D721Med (cell line): ENCODE measurements at regions not wholly inside any gene's neighbourhood (a gene's known extent, or its start where the extent isn't known, plus 50 kb on each side); places are given as distances from the start of the nearest gene placed in this dataset.

Source experiments
- DNase-seq: peaks from one replicate; pipeline ENCODE4 v3.0.0; 2011; ENCODE audit warnings: low spot score; ENCODE audit not compliant: insufficient read length
- FAIRE-seq: peaks from 2 replicates; lab custom pipeline; 2011; peaks lifted over from hg19 to GRCh38; lab: Jason Lieb, UNC
- CTCF ChIP-seq: IDR thresholded peaks from 2 replicates; pipeline ENCODE4 v1.5.1; 2012; ENCODE audit warnings: mild to moderate bottlenecking, control low read depth; ENCODE audit not compliant: insufficient read depth; ENCODE audit errors: missing control alignments

DNA sequence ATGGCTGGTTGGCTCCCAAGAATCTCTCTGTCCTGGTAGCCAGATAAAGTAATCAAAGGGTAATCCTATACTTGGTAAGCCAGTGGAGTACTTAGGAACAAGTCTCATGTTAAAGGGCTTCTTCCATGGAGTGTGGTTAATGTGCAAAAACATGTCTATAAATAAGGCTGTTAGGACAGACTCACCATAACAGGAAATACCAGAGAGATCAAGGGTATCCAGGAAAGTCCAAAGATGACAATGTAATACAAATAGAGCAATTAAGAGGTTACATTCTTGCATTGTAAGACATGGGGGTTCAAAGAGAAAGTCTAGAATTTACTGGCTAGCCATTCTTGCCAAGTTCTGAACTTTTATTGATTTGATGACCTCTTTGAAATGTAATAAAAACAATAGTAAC is 61.9 kb upstream of the ZCCHC13 start:
- TF ChIP-seq CTCF = no peak
- FAIRE-seq = no peak
- no peak for DNase-seq

DNA sequence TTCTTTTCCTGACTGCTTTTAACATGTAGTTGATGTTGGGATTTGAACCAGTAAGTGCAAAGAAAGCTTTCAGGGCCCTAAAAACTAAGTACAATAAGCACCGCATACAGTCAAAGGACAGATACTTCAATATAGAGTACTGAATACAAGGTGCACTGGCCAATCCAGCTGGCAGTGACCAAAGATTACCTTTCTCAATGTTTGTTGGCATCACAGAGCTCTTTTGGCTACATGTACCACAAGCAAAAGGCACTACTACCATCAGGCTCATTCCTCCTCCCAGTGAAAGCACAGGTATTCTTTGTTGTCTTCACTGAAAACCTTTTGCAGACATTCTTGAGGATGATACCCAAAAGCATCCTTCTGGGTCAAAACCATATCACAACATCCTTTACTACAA is 65.2 kb upstream of the ZCCHC13 start:
- no peak for TF ChIP-seq CTCF
- FAIRE-seq (no peak), DNase-seq (no peak)

DNA sequence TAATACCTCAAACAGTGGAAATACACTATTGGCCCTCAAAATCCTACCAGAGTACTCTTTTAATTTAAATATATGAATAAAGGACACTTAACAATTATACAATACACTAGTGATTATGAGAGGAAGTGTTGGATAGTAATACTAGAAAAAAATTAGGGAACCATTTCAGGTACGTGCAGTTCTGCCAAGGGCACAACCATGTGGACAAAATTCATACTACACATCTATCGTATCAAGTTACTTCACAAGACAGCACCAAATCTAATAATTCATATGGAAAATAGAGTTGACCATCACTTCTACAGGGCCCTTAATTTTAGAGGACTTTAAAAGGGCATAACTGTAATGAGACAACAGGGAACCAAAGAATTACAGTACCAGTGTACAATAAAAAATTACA is 69.2 kb upstream of the ZCCHC13 start:
- DNase-seq = no peak
- no peak for FAIRE-seq
- TF ChIP-seq CTCF = no peak

GRCh38 chrX:74232859-74233258 is 71.1 kb upstream of the ZCCHC13 start:
- no peak for TF ChIP-seq CTCF
- DNase-seq = no peak
- FAIRE-seq = no peak

DNA sequence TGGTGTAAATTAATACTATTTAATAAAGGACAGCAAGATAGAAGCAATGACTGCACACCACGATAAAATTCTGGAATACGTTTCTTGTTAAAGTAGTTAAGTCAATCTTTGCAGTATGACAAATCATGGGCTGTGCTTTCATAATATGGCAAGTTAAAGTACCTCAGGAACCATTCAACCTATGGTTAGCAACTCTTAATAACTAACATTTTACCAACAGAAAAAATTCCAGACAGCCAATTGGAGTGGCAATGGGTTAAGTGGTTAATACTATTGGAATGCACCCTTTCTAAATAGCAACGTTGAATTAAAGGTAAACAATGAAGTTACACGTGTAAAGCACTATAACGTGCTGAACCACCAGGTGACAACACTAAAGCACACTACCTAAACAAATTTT is 72.4 kb upstream of the ZCCHC13 start:
- no peak for TF ChIP-seq CTCF
- DNase-seq = no peak
- no peak for FAIRE-seq

DNA sequence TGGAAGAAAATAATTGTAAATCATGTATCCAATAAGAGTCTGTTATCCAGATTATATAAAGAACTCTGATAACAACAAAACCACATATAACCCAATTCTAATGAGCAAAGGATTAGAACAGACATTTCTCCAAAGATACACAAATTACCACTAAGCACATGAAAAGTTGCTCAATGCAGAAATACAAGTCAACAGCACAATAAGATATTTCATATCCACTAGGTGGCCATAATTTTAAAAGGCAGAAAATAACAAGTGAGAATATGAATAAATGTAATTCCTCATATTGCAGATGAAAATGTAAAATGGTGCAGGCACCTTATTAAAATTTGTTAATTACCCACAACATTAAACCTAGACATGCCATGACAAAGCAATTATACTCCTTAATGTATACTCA is 73.9 kb upstream of the ZCCHC13 start:
- FAIRE-seq = no peak

GRCh38 chrX:74225111-74225510 is 78.9 kb upstream of the ZCCHC13 start:
- TF ChIP-seq CTCF = no peak
- no peak for DNase-seq
- FAIRE-seq = no peak

More for the DNA sequence above, 73.9 kb upstream of the ZCCHC13 start:
- no peak for TF ChIP-seq CTCF
- no peak for DNase-seq
